ENCODE measurements at regions not wholly inside any gene's neighbourhood (a gene's known extent, or its start where the extent isn't known, plus 50 kb on each side); places are given as distances from the start of the nearest gene placed in this dataset.
"Not testable (repeated sequence)": the region's sequence is repeated elsewhere in the genome, so short reads cannot be mapped to it uniquely, and the experiment has no call there.

GRCh38 chr7:47085491-47086275, 496.2 kb downstream of the TNS3 start:
- Histone ChIP-seq H3K27me3 (ENCODE audit: control insufficient read depth, insufficient read depth, low read length) (peaks cover 5% of the 10 kb centered on the region), H3K9me3 (ENCODE audit: control insufficient read depth, insufficient read depth, low read length) (no peaks in the 10 kb centered on the region), H3K4me3 (ENCODE audit: low read depth, low read length) (no peak overlapping the region), H3K9ac (ENCODE audit: low read depth, low read length) (no peak overlapping the region), H3K4me1 (ENCODE audit: control insufficient read depth, insufficient read depth, low read length) (no peaks in the 10 kb centered on the region), H3K36me3 (ENCODE audit: control insufficient read depth, insufficient read depth, low read length) (no peaks in the 10 kb centered on the region)

GRCh38 chr7:47083476-47084250, 498.2 kb downstream of the TNS3 start:
- H3K9me3 ChIP-seq (ENCODE audit: control insufficient read depth, insufficient read depth, low read length), result no peaks in the 10 kb centered on the region
- no peak overlapping the region for H3K4me3 ChIP-seq (ENCODE audit: low read depth, low read length)
- H3K9ac ChIP-seq (ENCODE audit: low read depth, low read length), result no peak overlapping the region
- no peaks in the 10 kb centered on the region for H3K4me1 ChIP-seq (ENCODE audit: control insufficient read depth, insufficient read depth, low read length)
- H3K36me3 ChIP-seq (ENCODE audit: control insufficient read depth, insufficient read depth, low read length), result no peaks in the 10 kb centered on the region
- H3K27me3 ChIP-seq (ENCODE audit: control insufficient read depth, insufficient read depth, low read length), result peaks cover 5% of the 10 kb centered on the region

GRCh38 chr7:47080816-47081215, 501.1 kb downstream of the TNS3 start:
- Histone ChIP-seq H3K4me1 (ENCODE audit: control insufficient read depth, insufficient read depth, low read length) (no peaks in the 10 kb centered on the region), H3K9ac (ENCODE audit: low read depth, low read length) (no peak overlapping the region), H3K4me3 (ENCODE audit: low read depth, low read length) (no peak overlapping the region), H3K27me3 (ENCODE audit: control insufficient read depth, insufficient read depth, low read length) (no peaks in the 10 kb centered on the region), H3K36me3 (ENCODE audit: control insufficient read depth, insufficient read depth, low read length) (no peaks in the 10 kb centered on the region), H3K9me3 (ENCODE audit: control insufficient read depth, insufficient read depth, low read length) (no peaks in the 10 kb centered on the region)

- no peak overlapping the region for H3K9ac ChIP-seq (ENCODE audit: low read depth, low read length)
- H3K4me1 ChIP-seq (ENCODE audit: control insufficient read depth, insufficient read depth, low read length), result no peaks in the 10 kb centered on the region
- no peaks in the 10 kb centered on the region for H3K27me3 ChIP-seq (ENCODE audit: control insufficient read depth, insufficient read depth, low read length)
- H3K9me3 ChIP-seq (ENCODE audit: control insufficient read depth, insufficient read depth, low read length), result no peaks in the 10 kb centered on the region
- H3K36me3 ChIP-seq (ENCODE audit: control insufficient read depth, insufficient read depth, low read length), result no peaks in the 10 kb centered on the region
- H3K4me3 ChIP-seq (ENCODE audit: low read depth, low read length), result no peak overlapping the region
These were observed 503.7 kb downstream of the TNS3 start for GRCh38 chr7:47078241-47078640.

- H3K27me3 ChIP-seq (ENCODE audit: control insufficient read depth, insufficient read depth, low read length), result no peaks in the 10 kb centered on the region
- H3K4me1 ChIP-seq (ENCODE audit: control insufficient read depth, insufficient read depth, low read length), result no peaks in the 10 kb centered on the region
- H3K4me3 ChIP-seq (ENCODE audit: low read depth, low read length), result no peak overlapping the region
- no peaks in the 10 kb centered on the region for H3K9me3 ChIP-seq (ENCODE audit: control insufficient read depth, insufficient read depth, low read length)
- no peaks in the 10 kb centered on the region for H3K36me3 ChIP-seq (ENCODE audit: control insufficient read depth, insufficient read depth, low read length)
- no peak overlapping the region for H3K9ac ChIP-seq (ENCODE audit: low read depth, low read length)
These were observed 507.2 kb downstream of the TNS3 start for GRCh38 chr7:47074702-47075153.

GRCh38 chr7:47073284-47073683, 508.6 kb downstream of the TNS3 start:
- H3K36me3 ChIP-seq (ENCODE audit: control insufficient read depth, insufficient read depth, low read length), result no peaks in the 10 kb centered on the region
- no peak overlapping the region for H3K4me3 ChIP-seq (ENCODE audit: low read depth, low read length)
- no peaks in the 10 kb centered on the region for H3K4me1 ChIP-seq (ENCODE audit: control insufficient read depth, insufficient read depth, low read length)
- H3K27me3 ChIP-seq (ENCODE audit: control insufficient read depth, insufficient read depth, low read length), result no peaks in the 10 kb centered on the region
- no peaks in the 10 kb centered on the region for H3K9me3 ChIP-seq (ENCODE audit: control insufficient read depth, insufficient read depth, low read length)
- H3K9ac ChIP-seq (ENCODE audit: low read depth, low read length), result no peak overlapping the region

GRCh38 chr7:47071866-47072265, 510.0 kb downstream of the TNS3 start:
- H3K9ac ChIP-seq (ENCODE audit: low read depth, low read length), result no peak overlapping the region
- H3K4me3 ChIP-seq (ENCODE audit: low read depth, low read length), result no peak overlapping the region
- no peaks in the 10 kb centered on the region for H3K4me1 ChIP-seq (ENCODE audit: control insufficient read depth, insufficient read depth, low read length)
- no peaks in the 10 kb centered on the region for H3K27me3 ChIP-seq (ENCODE audit: control insufficient read depth, insufficient read depth, low read length)
- no peaks in the 10 kb centered on the region for H3K9me3 ChIP-seq (ENCODE audit: control insufficient read depth, insufficient read depth, low read length)
- no peaks in the 10 kb centered on the region for H3K36me3 ChIP-seq (ENCODE audit: control insufficient read depth, insufficient read depth, low read length)

GRCh38 chr7:47069385-47070076, 512.4 kb downstream of the TNS3 start:
- Histone ChIP-seq H3K9ac (ENCODE audit: low read depth, low read length) (no peak overlapping the region), H3K4me3 (ENCODE audit: low read depth, low read length) (no peak overlapping the region), H3K27me3 (ENCODE audit: control insufficient read depth, insufficient read depth, low read length) (no peaks in the 10 kb centered on the region), H3K4me1 (ENCODE audit: control insufficient read depth, insufficient read depth, low read length) (no peaks in the 10 kb centered on the region), H3K36me3 (ENCODE audit: control insufficient read depth, insufficient read depth, low read length) (no peaks in the 10 kb centered on the region), H3K9me3 (ENCODE audit: control insufficient read depth, insufficient read depth, low read length) (no peaks in the 10 kb centered on the region)

GRCh38 chr7:47066976-47067614, 514.8 kb downstream of the TNS3 start:
- H3K4me3 ChIP-seq (ENCODE audit: low read depth, low read length), result no peak overlapping the region
- H3K27me3 ChIP-seq (ENCODE audit: control insufficient read depth, insufficient read depth, low read length), result no peaks in the 10 kb centered on the region
- H3K4me1 ChIP-seq (ENCODE audit: control insufficient read depth, insufficient read depth, low read length), result no peaks in the 10 kb centered on the region
- H3K9me3 ChIP-seq (ENCODE audit: control insufficient read depth, insufficient read depth, low read length), result no peaks in the 10 kb centered on the region
- no peaks in the 10 kb centered on the region for H3K36me3 ChIP-seq (ENCODE audit: control insufficient read depth, insufficient read depth, low read length)
- no peak overlapping the region for H3K9ac ChIP-seq (ENCODE audit: low read depth, low read length)

- Histone ChIP-seq H3K9ac (ENCODE audit: low read depth, low read length) (no peak overlapping the region), H3K27me3 (ENCODE audit: control insufficient read depth, insufficient read depth, low read length) (no peaks in the 10 kb centered on the region), H3K9me3 (ENCODE audit: control insufficient read depth, insufficient read depth, low read length) (no peaks in the 10 kb centered on the region), H3K36me3 (ENCODE audit: control insufficient read depth, insufficient read depth, low read length) (no peaks in the 10 kb centered on the region), H3K4me1 (ENCODE audit: control insufficient read depth, insufficient read depth, low read length) (no peaks in the 10 kb centered on the region), H3K4me3 (ENCODE audit: low read depth, low read length) (no peak overlapping the region)
These were observed 525.2 kb downstream of the TNS3 start for GRCh38 chr7:47056731-47057130.

- not testable (repeated sequence) for H3K4me1 ChIP-seq (ENCODE audit: control insufficient read depth, insufficient read depth, low read length); H3K9ac ChIP-seq (ENCODE audit: low read depth, low read length); H3K4me3 ChIP-seq (ENCODE audit: low read depth, low read length); H3K36me3 ChIP-seq (ENCODE audit: control insufficient read depth, insufficient read depth, low read length); H3K27me3 ChIP-seq (ENCODE audit: control insufficient read depth, insufficient read depth, low read length); H3K9me3 ChIP-seq (ENCODE audit: control insufficient read depth, insufficient read depth, low read length)
These were observed 529.2 kb downstream of the TNS3 start for GRCh38 chr7:47052541-47053208.
